ENCODE measurements at regions not wholly inside any gene's neighbourhood (a gene's known extent, or its start where the extent isn't known, plus 50 kb on each side); places are given as distances from the start of the nearest gene placed in this dataset.

DNA sequence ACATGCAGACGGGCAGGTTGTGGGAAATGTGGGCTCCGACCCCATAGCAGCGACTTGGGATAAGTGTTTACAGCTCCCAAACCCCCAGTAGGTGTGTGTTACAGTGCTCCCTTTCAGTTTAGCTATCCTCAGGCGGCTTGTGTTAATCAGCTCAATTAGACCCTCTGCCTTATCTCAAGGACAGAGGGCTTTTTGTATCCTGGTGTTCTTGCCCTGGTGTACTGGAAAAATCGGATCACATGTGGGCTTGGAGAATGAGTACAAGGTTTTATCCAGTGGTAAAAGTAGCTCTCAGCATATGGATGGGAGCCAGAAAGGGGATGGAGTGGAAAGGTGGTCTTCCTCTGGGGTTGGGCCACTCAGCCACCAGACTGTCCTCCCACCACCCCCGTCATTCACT, 264.7 kb upstream of the SYT4 start:
- TF ChIP-seq, protein P1, sequence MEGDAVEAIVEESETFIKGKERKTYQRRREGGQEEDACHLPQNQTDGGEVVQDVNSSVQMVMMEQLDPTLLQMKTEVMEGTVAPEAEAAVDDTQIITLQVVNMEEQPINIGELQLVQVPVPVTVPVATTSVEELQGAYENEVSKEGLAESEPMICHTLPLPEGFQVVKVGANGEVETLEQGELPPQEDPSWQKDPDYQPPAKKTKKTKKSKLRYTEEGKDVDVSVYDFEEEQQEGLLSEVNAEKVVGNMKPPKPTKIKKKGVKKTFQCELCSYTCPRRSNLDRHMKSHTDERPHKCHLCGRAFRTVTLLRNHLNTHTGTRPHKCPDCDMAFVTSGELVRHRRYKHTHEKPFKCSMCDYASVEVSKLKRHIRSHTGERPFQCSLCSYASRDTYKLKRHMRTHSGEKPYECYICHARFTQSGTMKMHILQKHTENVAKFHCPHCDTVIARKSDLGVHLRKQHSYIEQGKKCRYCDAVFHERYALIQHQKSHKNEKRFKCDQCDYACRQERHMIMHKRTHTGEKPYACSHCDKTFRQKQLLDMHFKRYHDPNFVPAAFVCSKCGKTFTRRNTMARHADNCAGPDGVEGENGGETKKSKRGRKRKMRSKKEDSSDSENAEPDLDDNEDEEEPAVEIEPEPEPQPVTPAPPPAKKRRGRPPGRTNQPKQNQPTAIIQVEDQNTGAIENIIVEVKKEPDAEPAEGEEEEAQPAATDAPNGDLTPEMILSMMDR (conservative IDR thresholded peaks at IDR 0.05 in 1 of 2, IDR thresholded peaks at IDR 0.05 in 1 of 2; ENCODE audit: low read depth in 1 of 2, low read length in 2 of 2): no peak
- TF ChIP-seq EZH2 (IDR thresholded peaks at IDR 0.05; ENCODE audit: low read length, missing control alignments): no peak
